T-helper 17 cell (primary cell): ENCODE measurements at regions not wholly inside any gene's neighbourhood (a gene's known extent, or its start where the extent isn't known, plus 50 kb on each side); places are given as distances from the start of the nearest gene placed in this dataset.

Experiments
- ATAC-seq: fragments of 150-1000 bp; cut with Tn5 transposase; 2 replicates; pipeline ENCODE4 v1.10.0; 2021; ENCODE audit warnings: mild to moderate bottlenecking, moderate library complexity
- DNase-seq, 3 donors: peaks; one replicate each; pipeline versions ENCODE4 v3.0.0 to v3.0.0-alpha.2; 2020 to 2021
- H3K9me3 ChIP-seq: one replicate; pipeline ENCODE4 v1.7.0; 2013; ENCODE audit warnings: low read length, mild to moderate bottlenecking; ENCODE audit not compliant: control insufficient read depth, poor library complexity, severe bottlenecking
- H3K27ac Mint-ChIP-seq: one replicate; pipeline ENCODE4 v1.8.0; 2022; ENCODE audit warnings: mild to moderate bottlenecking, moderate library complexity, mixed read lengths
- H3K27me3 Mint-ChIP-seq: one replicate; pipeline ENCODE4 v1.8.0; 2022; ENCODE audit warnings: mixed read lengths
- H3K36me3 Mint-ChIP-seq: one replicate; pipeline ENCODE4 v1.8.0; 2022; ENCODE audit warnings: low read depth, mixed read lengths
- H3K4me1 Mint-ChIP-seq: one replicate; pipeline ENCODE4 v1.8.0; 2022; ENCODE audit warnings: mild to moderate bottlenecking, mixed read lengths
- H3K4me3 Mint-ChIP-seq: one replicate; pipeline ENCODE4 v1.8.0; 2022; ENCODE audit warnings: mild to moderate bottlenecking, moderate library complexity, mixed read lengths

GRCh38 chr1:90472775-90473174, 244.3 kb downstream of the BARHL2 start:
- ATAC-seq (no peak), DNase-seq (no peak)
- H3K4me1 Mint-ChIP-seq = no peaks in the 10 kb centered on the region
- H3K27me3 Mint-ChIP-seq = peaks cover 5% of the 10 kb centered on the region
- H3K36me3 Mint-ChIP-seq = no peaks in the 10 kb centered on the region
- no peak overlapping the region for H3K4me3 Mint-ChIP-seq
- H3K27ac Mint-ChIP-seq = no peak overlapping the region
- H3K9me3 ChIP-seq = no peaks in the 10 kb centered on the region

- no peak overlapping the region for H3K27ac Mint-ChIP-seq
- no peaks in the 10 kb centered on the region for H3K4me1 Mint-ChIP-seq
- no peaks in the 10 kb centered on the region for H3K27me3 Mint-ChIP-seq
- H3K4me3 Mint-ChIP-seq = no peak overlapping the region
- no peak for DNase-seq
- no peaks in the 10 kb centered on the region for H3K36me3 Mint-ChIP-seq
- ATAC-seq = no peak
- H3K9me3 ChIP-seq = no peaks in the 10 kb centered on the region
These were observed 257.5 kb downstream of the BARHL2 start for GRCh38 chr1:90459570-90459969.

GRCh38 chr1:90457985-90458384, 259.1 kb downstream of the BARHL2 start:
- Mint-ChIP-seq H3K36me3 (no peaks in the 10 kb centered on the region), H3K27ac (no peak overlapping the region), H3K27me3 (peaks cover 4% of the 10 kb centered on the region), H3K4me1 (no peaks in the 10 kb centered on the region), H3K4me3 (no peak overlapping the region)
- no peak for ATAC-seq
- DNase-seq = no peak
- no peaks in the 10 kb centered on the region for H3K9me3 ChIP-seq

- DNase-seq (no peak), ATAC-seq (no peak)
- Mint-ChIP-seq H3K4me1 (no peaks in the 10 kb centered on the region), H3K4me3 (no peak overlapping the region), H3K27ac (no peak overlapping the region), H3K36me3 (no peaks in the 10 kb centered on the region), H3K27me3 (peaks cover 10% of the 10 kb centered on the region)
- H3K9me3 ChIP-seq = no peaks in the 10 kb centered on the region
These were observed 264.6 kb downstream of the BARHL2 start for GRCh38 chr1:90452491-90452890.

GRCh38 chr1:90443354-90443753, 273.7 kb downstream of the BARHL2 start:
- no peaks in the 10 kb centered on the region for H3K9me3 ChIP-seq
- ATAC-seq = no peak

GRCh38 chr1:90435351-90435750, 281.8 kb downstream of the BARHL2 start:
- H3K36me3 Mint-ChIP-seq = no peaks in the 10 kb centered on the region
- no peaks in the 10 kb centered on the region for H3K4me1 Mint-ChIP-seq
- no peak overlapping the region for H3K27ac Mint-ChIP-seq
- no peaks in the 10 kb centered on the region for H3K27me3 Mint-ChIP-seq
- DNase-seq = no peak
- ATAC-seq = no peak
- H3K9me3 ChIP-seq = no peaks in the 10 kb centered on the region
- no peak overlapping the region for H3K4me3 Mint-ChIP-seq

More at GRCh38 chr1:90443354-90443753, 273.7 kb downstream of the BARHL2 start:
- Mint-ChIP-seq H3K27me3 (peaks cover 6% of the 10 kb centered on the region), H3K4me1 (no peaks in the 10 kb centered on the region), H3K36me3 (no peaks in the 10 kb centered on the region), H3K4me3 (no peak overlapping the region), H3K27ac (no peak overlapping the region)
- DNase-seq = no peak

DNA sequence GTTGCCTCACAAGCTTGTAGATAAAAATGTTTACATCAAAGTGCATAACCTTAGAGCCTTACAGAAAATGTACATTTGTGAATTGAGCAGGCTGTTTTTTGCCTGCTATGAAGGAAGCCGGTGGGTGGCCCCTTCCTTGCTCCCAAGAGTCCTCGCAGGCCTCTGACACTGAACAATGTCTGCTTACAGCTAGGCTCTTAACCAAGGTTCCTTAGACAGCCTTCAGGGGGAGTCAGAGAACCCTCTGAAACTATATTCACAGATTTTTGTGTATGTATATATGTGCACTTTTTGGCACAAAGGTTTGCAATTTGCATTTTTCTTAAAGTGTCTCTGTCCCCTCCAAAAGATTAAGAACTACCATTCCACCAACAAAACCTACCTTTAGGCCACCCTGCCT, 282.6 kb downstream of the BARHL2 start:
- H3K36me3 Mint-ChIP-seq = no peaks in the 10 kb centered on the region
- no peaks in the 10 kb centered on the region for H3K4me1 Mint-ChIP-seq
- H3K4me3 Mint-ChIP-seq = no peak overlapping the region
- H3K9me3 ChIP-seq = no peaks in the 10 kb centered on the region
- no peak for DNase-seq
- no peak overlapping the region for H3K27ac Mint-ChIP-seq
- no peaks in the 10 kb centered on the region for H3K27me3 Mint-ChIP-seq
- ATAC-seq = no peak

- no peaks in the 10 kb centered on the region for H3K9me3 ChIP-seq
- no peaks in the 10 kb centered on the region for H3K4me1 Mint-ChIP-seq
- no peak overlapping the region for H3K27ac Mint-ChIP-seq
- H3K36me3 Mint-ChIP-seq = no peaks in the 10 kb centered on the region
- no peak overlapping the region for H3K4me3 Mint-ChIP-seq
- peaks cover 9% of the 10 kb centered on the region for H3K27me3 Mint-ChIP-seq
- ATAC-seq = no peak
- no peak for DNase-seq
These were observed 300.0 kb downstream of the BARHL2 start for GRCh38 chr1:90417126-90417525.

DNA sequence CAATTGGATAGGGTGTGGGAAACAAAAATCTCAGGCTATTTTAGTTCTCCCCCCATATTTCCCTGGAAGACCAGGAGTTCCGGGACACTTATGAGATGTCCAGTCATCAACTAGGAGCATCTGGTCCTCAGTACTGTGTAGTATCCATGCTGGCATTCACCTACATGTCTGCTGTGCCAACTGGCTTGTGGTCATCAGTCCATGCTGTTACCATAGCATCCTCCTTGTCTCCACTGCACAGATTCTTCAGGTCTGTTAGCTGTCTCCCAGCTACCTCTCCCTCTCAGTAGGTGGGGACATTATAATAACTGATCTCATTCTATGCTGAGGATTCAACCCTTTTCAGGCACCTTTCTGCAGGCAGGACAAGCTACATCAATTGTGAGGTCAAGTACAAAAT, 302.9 kb downstream of the BARHL2 start:
- Mint-ChIP-seq H3K27ac (no peak overlapping the region), H3K27me3 (peaks cover 13% of the 10 kb centered on the region), H3K4me3 (no peak overlapping the region), H3K4me1 (no peaks in the 10 kb centered on the region), H3K36me3 (no peaks in the 10 kb centered on the region)
- ATAC-seq (no peak), DNase-seq (no peak)
- H3K9me3 ChIP-seq = no peaks in the 10 kb centered on the region

- H3K27me3 Mint-ChIP-seq = peaks cover 13% of the 10 kb centered on the region
- ATAC-seq = no peak
- no peaks in the 10 kb centered on the region for H3K4me1 Mint-ChIP-seq
These were observed 303.6 kb downstream of the BARHL2 start for GRCh38 chr1:90413519-90413918.

GRCh38 chr1:90412563-90412962, 304.5 kb downstream of the BARHL2 start:
- DNase-seq = no peak
- no peak overlapping the region for H3K4me3 Mint-ChIP-seq
- no peaks in the 10 kb centered on the region for H3K9me3 ChIP-seq
- ATAC-seq = no peak
- H3K36me3 Mint-ChIP-seq = no peaks in the 10 kb centered on the region
- peaks cover 13% of the 10 kb centered on the region for H3K27me3 Mint-ChIP-seq
- H3K27ac Mint-ChIP-seq = no peak overlapping the region
- no peaks in the 10 kb centered on the region for H3K4me1 Mint-ChIP-seq

More at GRCh38 chr1:90413519-90413918, 303.6 kb downstream of the BARHL2 start:
- Mint-ChIP-seq H3K27ac (no peak overlapping the region), H3K4me3 (no peak overlapping the region), H3K36me3 (no peaks in the 10 kb centered on the region)
- H3K9me3 ChIP-seq = no peaks in the 10 kb centered on the region
- no peak for DNase-seq

DNA sequence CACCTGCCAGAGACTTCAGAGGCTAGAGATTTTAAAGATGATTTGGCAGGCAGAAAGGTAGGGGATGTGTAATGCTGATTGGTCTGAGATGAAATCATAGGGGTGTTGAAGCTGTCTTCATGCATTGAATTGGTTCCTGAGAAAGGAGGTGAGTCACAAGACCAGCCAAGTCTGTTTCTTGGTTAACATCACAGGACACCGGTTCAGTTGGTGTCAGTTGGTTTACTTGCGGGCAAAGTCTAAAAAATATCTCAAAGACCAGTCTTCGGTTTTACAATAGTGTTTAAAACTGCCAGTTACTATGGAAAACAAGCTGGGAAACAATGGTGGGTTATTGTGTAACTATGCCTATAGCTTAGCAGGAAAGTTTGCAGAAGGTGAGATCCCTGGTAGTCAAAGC, 305.9 kb downstream of the BARHL2 start:
- no peak for DNase-seq
- no peak overlapping the region for H3K27ac Mint-ChIP-seq
- ATAC-seq = no peak
- H3K4me1 Mint-ChIP-seq = no peaks in the 10 kb centered on the region
- no peak overlapping the region for H3K4me3 Mint-ChIP-seq
- H3K27me3 Mint-ChIP-seq = peaks cover 13% of the 10 kb centered on the region
- no peaks in the 10 kb centered on the region for H3K36me3 Mint-ChIP-seq
- H3K9me3 ChIP-seq = no peaks in the 10 kb centered on the region

DNA sequence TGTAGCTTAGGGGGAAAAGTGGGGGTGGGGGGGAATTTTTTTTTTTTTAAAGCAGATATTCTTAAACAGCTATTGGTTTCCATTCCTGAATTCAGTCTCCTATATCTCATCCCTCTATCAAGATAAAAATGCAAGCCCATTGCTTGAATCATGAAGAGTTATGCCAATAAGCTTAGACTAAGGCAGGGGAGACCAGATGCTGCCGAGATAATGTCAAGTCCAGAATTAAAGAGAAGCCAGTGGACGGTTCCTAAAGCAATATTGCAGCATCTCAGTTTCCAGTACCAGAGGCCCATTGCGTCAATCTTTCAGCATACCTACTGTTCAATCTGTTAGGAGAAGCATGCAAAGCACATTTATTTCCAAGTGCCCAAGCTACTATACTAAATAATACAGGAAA, 309.4 kb downstream of the BARHL2 start:
- no peaks in the 10 kb centered on the region for H3K4me1 Mint-ChIP-seq
- H3K36me3 Mint-ChIP-seq = no peaks in the 10 kb centered on the region
- ATAC-seq (no peak), DNase-seq (no peak)
- no peak overlapping the region for H3K27ac Mint-ChIP-seq
- H3K9me3 ChIP-seq = no peaks in the 10 kb centered on the region
- H3K27me3 Mint-ChIP-seq = peaks cover 8% of the 10 kb centered on the region
- no peak overlapping the region for H3K4me3 Mint-ChIP-seq

GRCh38 chr1:90405726-90406125, 311.4 kb downstream of the BARHL2 start:
- H3K4me3 Mint-ChIP-seq = no peak overlapping the region
- H3K9me3 ChIP-seq = no peaks in the 10 kb centered on the region
- H3K27me3 Mint-ChIP-seq = peaks cover 13% of the 10 kb centered on the region
- no peaks in the 10 kb centered on the region for H3K4me1 Mint-ChIP-seq
- H3K27ac Mint-ChIP-seq = no peak overlapping the region
- ATAC-seq (no peak), DNase-seq (no peak)
- H3K36me3 Mint-ChIP-seq = no peaks in the 10 kb centered on the region
